ENCODE measurements at regions not wholly inside any gene's neighbourhood (a gene's known extent, or its start where the extent isn't known, plus 50 kb on each side); places are given as distances from the start of the nearest gene placed in this dataset.
"Not testable (repeated sequence)": the region's sequence is repeated elsewhere in the genome, so short reads cannot be mapped to it uniquely, and the experiment has no call there.

DNA sequence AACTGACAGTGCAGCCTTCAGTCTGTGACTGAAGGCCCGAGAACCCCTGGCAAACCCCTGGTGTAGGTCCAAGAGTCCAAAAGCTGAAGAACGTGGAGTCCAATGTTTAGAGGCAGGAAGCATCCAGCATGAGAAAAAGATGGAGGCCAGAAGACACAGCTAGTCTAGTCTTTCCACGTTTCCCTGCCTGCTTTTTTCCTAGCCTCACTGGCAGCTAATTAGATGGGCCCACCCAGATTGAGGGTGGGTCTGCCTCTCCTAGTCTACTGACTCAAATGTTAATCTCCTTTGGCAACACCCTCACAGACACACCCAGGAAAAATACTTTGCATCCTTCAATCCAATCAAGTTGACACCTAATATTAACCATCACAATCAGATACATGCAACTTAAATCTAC is 87.8 kb downstream of the TENT5D start:
- DNase-seq; intact Hi-C loops (cut with DNase I): not testable (repeated sequence)

DNA sequence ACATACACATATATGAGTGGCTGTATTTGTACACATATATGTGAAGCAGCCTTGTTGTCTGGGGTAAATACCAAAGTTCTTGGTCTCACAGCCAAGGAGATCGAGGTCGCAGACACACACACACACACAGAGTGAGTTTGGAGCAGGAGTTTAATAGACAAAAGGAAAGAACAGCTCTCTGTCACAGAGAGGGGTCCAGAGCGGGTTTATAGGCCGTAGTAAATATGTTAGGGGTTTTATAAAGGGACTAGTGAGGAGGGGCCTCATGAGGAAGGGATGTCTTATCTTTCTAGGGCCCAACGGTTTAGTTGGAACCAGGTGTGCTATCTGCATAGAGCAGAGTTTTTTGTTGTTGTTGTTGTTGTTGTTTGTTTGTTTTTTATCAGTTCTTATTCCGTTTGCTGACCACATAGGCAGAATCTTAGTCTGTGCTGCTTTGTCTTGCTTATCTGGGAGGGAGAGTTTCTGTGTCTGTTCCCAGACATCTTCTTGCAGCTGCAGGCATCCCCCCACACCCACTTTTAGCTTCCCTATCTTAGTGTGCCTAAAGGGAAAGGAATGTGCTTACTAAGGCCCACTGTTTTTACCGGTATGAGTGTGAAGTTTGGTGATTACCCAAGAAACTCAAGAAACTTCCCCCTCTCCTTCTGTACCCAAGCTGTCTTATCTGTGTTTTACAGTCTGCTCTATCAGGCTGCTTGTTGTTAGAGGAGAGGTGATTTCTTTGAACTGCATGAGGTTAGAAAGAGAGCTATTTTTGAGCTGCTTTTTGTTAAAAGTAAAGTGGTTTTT is 91.9 kb downstream of the TENT5D start:
- no peak for DNase-seq
- intact Hi-C loops (cut with DNase I) = no loop called here

GRCh38 chrX:80512924-80513323 is 92.7 kb downstream of the TENT5D start:
- intact Hi-C loops (cut with DNase I) = no loop called here
- DNase-seq = no peak

GRCh38 chrX:80513625-80514024 is 93.4 kb downstream of the TENT5D start:
- intact Hi-C loops (cut with DNase I) = no loop called here
- DNase-seq = no peak

DNA sequence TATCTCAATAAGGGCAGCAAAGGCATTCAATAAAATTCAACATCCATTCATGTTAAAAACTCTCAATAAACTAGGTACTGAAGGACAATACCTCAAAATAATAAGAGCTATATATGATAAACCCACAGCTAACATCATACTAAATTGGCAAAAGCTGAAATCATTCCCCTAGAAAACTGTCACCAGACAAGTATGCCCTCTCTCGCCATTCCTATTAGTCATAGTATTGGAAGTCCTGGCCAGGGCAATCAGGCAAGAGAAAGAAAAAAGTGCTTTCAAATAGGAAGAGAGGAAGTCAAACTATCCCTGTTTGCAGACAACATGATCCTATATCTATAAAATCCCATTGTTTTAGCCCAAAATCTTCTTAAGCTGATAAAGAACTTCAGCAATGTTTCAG is 116.8 kb downstream of the TENT5D start:
- intact Hi-C loops (cut with DNase I) = no loop called here
- no peak for DNase-seq

DNA sequence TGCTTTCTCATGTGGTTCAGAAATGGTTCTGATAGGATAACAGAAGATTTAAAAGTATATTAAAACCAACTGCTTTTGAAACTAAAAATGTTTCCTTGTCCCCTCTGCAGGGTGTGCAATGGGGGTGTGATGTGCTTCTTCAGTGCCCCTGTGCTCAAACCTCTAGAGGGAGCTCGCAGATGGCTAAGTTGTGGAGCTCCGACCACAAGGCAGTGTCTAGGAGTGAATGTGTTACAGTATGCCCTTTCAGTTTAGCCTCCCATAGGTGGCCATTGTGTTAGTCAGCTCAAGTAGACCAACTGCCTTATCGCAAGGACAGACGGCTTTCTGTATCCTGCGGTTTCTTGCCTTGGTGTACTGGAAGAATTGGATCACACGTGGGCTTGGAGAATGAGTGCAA is 130.5 kb downstream of the TENT5D start:
- peak in 1 of 10 donors; percentile 6 for DNase-seq
- intact Hi-C loops (cut with DNase I) = no loop called here

- intact Hi-C loops (cut with DNase I) = no loop called here
These were observed 135.9 kb downstream of the TENT5D start for GRCh38 chrX:80556148-80556547.

GRCh38 chrX:80572636-80573035 is 152.4 kb downstream of the TENT5D start:
- DNase-seq = no peak

More at GRCh38 chrX:80556148-80556547, 135.9 kb downstream of the TENT5D start:
- DNase-seq = peak in 1 of 10 donors; percentile 7

DNA sequence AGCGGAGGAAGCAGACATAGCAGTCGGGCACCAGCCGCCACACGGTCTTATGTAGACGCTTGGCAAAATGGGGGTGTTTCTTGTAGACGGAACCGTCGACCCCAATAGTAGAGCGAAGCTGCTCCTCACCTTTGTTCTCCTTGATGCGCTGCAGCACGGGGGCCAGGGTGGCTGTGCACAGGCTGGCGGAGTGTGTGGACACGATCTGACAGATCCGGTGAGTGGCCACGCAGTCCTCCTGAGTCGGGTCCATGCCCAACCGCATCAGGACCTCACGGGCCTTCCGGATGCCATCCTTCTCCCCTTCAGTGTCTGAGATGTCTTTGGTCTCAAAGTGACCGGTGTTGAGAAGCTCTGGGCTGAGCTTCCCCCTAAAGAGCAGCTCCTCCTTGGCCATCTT is 153.0 kb downstream of the TENT5D start:
- intact Hi-C loops (cut with DNase I) = no loop called here
- DNase-seq = no peak

More at GRCh38 chrX:80572636-80573035, 152.4 kb downstream of the TENT5D start:
- intact Hi-C loops (cut with DNase I) = no loop called here

- intact Hi-C loops (cut with DNase I) = not testable (repeated sequence)
These were observed 154.3 kb downstream of the TENT5D start for GRCh38 chrX:80574486-80575086.

DNA sequence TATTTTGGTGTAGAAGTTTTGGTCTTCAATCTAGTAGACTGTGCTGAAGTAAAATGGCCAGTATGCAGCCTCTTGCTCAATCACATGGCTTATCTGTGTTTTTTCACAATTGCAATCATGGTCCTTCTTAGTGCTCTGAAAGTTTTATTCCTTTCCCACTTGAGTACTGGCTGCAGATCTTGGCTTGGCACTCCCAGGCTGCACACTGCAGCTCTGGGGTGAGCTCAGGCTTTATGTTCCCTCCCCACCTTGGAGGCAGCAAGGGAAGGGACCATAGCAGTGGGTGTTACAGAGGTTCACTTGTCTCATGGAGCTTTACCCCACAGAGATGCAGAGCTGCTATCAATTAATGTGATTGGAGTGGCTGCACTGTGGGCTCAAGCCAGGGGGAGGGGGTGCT is 156.0 kb downstream of the TENT5D start:
- no peak for DNase-seq
- intact Hi-C loops (cut with DNase I) = no loop called here

More at GRCh38 chrX:80574486-80575086, 154.3 kb downstream of the TENT5D start:
- not testable (repeated sequence) for DNase-seq

GRCh38 chrX:80576806-80577533 is 156.7 kb downstream of the TENT5D start:
- DNase-seq = no peak
- intact Hi-C loops (cut with DNase I) = no loop called here

GRCh38 chrX:80578517-80579105 is 158.4 kb downstream of the TENT5D start:
- intact Hi-C loops (cut with DNase I) = no loop called here
- DNase-seq = no peak

- DNase-seq; intact Hi-C loops (cut with DNase I): not testable (repeated sequence)
These were observed 170.7 kb downstream of the TENT5D start for GRCh38 chrX:80590992-80591391.

- no peak for DNase-seq
- intact Hi-C loops (cut with DNase I) = no loop called here
These were observed 182.0 kb downstream of the TENT5D start for GRCh38 chrX:80602036-80602860.

Measured in posterior cingulate gyrus (tissue), 11 donors.